ENCODE measurements at regions not wholly inside any gene's neighbourhood (a gene's known extent, or its start where the extent isn't known, plus 50 kb on each side); places are given as distances from the start of the nearest gene placed in this dataset.

- no peaks in the 10 kb centered on the region for H3K9me3 ChIP-seq (ENCODE audit: control insufficient read depth, insufficient read depth, low read length)
- intact Hi-C loops (cut with micrococcal nuclease) = no loop called here
- dilution Hi-C loops (cut with HindIII; ENCODE audit: low sequenced_read_pairs, unreplicated experiment) = no loop called here
- H2BK20ac ChIP-seq (ENCODE audit: low read depth, low read length) = no peak overlapping the region
- in situ Hi-C loops (cut with MboI; ENCODE audit: low sequenced_read_pairs) = no loop called here
- no peak overlapping the region for H2BK15ac ChIP-seq (ENCODE audit: low read depth, low read length)
- H2AK9ac ChIP-seq (replicated peaks; ENCODE audit: low read depth, low read length, poor library complexity) = no peak overlapping the region
- H4K91ac ChIP-seq (ENCODE audit: insufficient read depth, low read depth, low read length) = no peak overlapping the region
- ChIA-PET POLR2A (ENCODE audit: unreplicated experiment) (interaction anchor here (0.5 kb wide), 1 partner anchor 467 kb away, joined by 3 read pairs; no protein-coding TSS in a partner anchor), CTCF (no interaction called here)
- H3K23ac ChIP-seq (ENCODE audit: low read depth, low read length) = no peak overlapping the region
- H4K20me1 ChIP-seq (ENCODE audit: insufficient read depth, low read length) = no peaks in the 10 kb centered on the region
- no peak overlapping the region for H3K27ac ChIP-seq (ENCODE audit: insufficient read depth, low read length)
- no peaks in the 10 kb centered on the region for H3K36me3 ChIP-seq (ENCODE audit: control insufficient read depth, insufficient read depth, low read length)
- no peak overlapping the region for H3K14ac ChIP-seq (replicated peaks; ENCODE audit: low read depth, low read length)
- no peak overlapping the region for H4K5ac ChIP-seq (ENCODE audit: low read depth, low read length)
- no peak overlapping the region for H3K9ac ChIP-seq (ENCODE audit: low read depth, low read length)
- DNase-seq (no peak), ATAC-seq (ENCODE audit: low read depth) (no peak)
- no peak overlapping the region for H3K4me3 ChIP-seq (ENCODE audit: insufficient read depth, low read depth, low read length)
- no peak overlapping the region for H3K4me2 ChIP-seq (ENCODE audit: low read depth, low read length)
- H3K79me1 ChIP-seq (ENCODE audit: low read depth in 1 of 2, low read length in 2 of 2) = no peaks in the 10 kb centered on the region
- no peak for TF ChIP-seq CEBPB (IDR thresholded peaks at IDR 0.05; ENCODE audit: low read depth, low read length)
- TF ChIP-seq, protein P1, sequence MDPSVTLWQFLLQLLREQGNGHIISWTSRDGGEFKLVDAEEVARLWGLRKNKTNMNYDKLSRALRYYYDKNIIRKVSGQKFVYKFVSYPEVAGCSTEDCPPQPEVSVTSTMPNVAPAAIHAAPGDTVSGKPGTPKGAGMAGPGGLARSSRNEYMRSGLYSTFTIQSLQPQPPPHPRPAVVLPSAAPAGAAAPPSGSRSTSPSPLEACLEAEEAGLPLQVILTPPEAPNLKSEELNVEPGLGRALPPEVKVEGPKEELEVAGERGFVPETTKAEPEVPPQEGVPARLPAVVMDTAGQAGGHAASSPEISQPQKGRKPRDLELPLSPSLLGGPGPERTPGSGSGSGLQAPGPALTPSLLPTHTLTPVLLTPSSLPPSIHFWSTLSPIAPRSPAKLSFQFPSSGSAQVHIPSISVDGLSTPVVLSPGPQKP (IDR thresholded peaks at IDR 0.05; ENCODE audit: borderline replicate concordance, low read depth, low read length) = no peak
- TF ChIP-seq SMC3 (IDR thresholded peaks at IDR 0.05; ENCODE audit: low read depth, low read length) = no peak
- TF ChIP-seq MAZ (IDR thresholded peaks at IDR 0.05; ENCODE audit: borderline replicate concordance, low read depth, low read length) = no peak
- TF ChIP-seq BHLHE40 (IDR thresholded peaks at IDR 0.05; ENCODE audit: low read depth, low read length) = no peak
- TF ChIP-seq RCOR1 (IDR thresholded peaks at IDR 0.05; ENCODE audit: insufficient replicate concordance, low read length) = no peak
- no peak for TF ChIP-seq POLR2A (IDR thresholded peaks at IDR 0.05; ENCODE audit: low read depth, low read length)
- no peak for TF ChIP-seq CHD1 (IDR thresholded peaks at IDR 0.05; ENCODE audit: low read depth, low read length)
- TF ChIP-seq NFE2L2 (IDR thresholded peaks at IDR 0.05; ENCODE audit: low read depth, low read length) = no peak
- TF ChIP-seq FOS (IDR thresholded peaks at IDR 0.05; ENCODE audit: low read depth, low read length) = no peak
- no peak for TF ChIP-seq MAFK (IDR thresholded peaks at IDR 0.05; ENCODE audit: low read depth, low read length)
- no peak for TF ChIP-seq MXI1 (IDR thresholded peaks at IDR 0.05; ENCODE audit: borderline replicate concordance, low read depth, low read length)
- TF ChIP-seq RAD21 (IDR thresholded peaks at IDR 0.05; ENCODE audit: low read length) = no peak
- TF ChIP-seq, protein P2, sequence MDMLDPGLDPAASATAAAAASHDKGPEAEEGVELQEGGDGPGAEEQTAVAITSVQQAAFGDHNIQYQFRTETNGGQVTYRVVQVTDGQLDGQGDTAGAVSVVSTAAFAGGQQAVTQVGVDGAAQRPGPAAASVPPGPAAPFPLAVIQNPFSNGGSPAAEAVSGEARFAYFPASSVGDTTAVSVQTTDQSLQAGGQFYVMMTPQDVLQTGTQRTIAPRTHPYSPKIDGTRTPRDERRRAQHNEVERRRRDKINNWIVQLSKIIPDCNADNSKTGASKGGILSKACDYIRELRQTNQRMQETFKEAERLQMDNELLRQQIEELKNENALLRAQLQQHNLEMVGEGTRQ (IDR thresholded peaks at IDR 0.05; ENCODE audit: low read depth, low read length) = no peak
- no peak for TF ChIP-seq RFX5 (IDR thresholded peaks at IDR 0.05; ENCODE audit: low read depth, low read length)
- no peak for TF ChIP-seq CTCF (conservative IDR thresholded peaks at IDR 0.05; ENCODE audit: low read depth, low read length)
- H2BK120ac ChIP-seq (ENCODE audit: low read depth, low read length) = no peak overlapping the region
- no peak overlapping the region for H4K8ac ChIP-seq (ENCODE audit: low read depth in 2 of 2, low read length in 2 of 2)
- H3K27me3 ChIP-seq (ENCODE audit: control insufficient read depth, insufficient read depth, low read length) = peaks cover 53% of the 10 kb centered on the region
- H2AK5ac ChIP-seq (ENCODE audit: low read depth, low read length) = no peak overlapping the region
- H3K56ac ChIP-seq (ENCODE audit: extremely low read depth, insufficient read depth, low read length) = no peak overlapping the region
- no peak overlapping the region for H3K4ac ChIP-seq (ENCODE audit: low read depth, low read length)
- no CpG with 5 or more reads among the region's 13 CpGs for WGBS, 2 experiments (ENCODE audit: extremely low coverage in 2 of 2, insufficient read length in 1 of 2)
- H2BK5ac ChIP-seq (ENCODE audit: low read depth, low read length, poor library complexity, severe bottlenecking) = no peak overlapping the region
- no peak overlapping the region for H3K18ac ChIP-seq (ENCODE audit: low read depth, low read length)
- H3K9me1 ChIP-seq (ENCODE audit: insufficient read depth, low read length) = peaks cover 5% of the 10 kb centered on the region
- H3K4me1 ChIP-seq (ENCODE audit: control insufficient read depth, insufficient read depth, low read length) = peaks cover 6% of the 10 kb centered on the region
- H2AFZ ChIP-seq (replicated peaks; ENCODE audit: low read length, poor library complexity) = no peak overlapping the region
- no TSS peak for BruUV-seq (replicated peaks)
Measured at GRCh38 chr6:41453244-41453643, 92.9 kb upstream of the FOXP4 start.

All from IMR-90 (cell line).